SK-N-SH (cell line): ENCODE measurements at regions not wholly inside any gene's neighbourhood (a gene's known extent, or its start where the extent isn't known, plus 50 kb on each side); places are given as distances from the start of the nearest gene placed in this dataset.

Experiments
- CTCF ChIA-PET: fragments of 300-600, 350-600 bp; formaldehyde crosslinking; extraction: SDS; loops from one replicate; lab custom pipeline; 2021; lab: Yijun Ruan, JAX
- POLR2A ChIA-PET: fragments of 350-600 bp; sonication (Branson Sonifier 250); formaldehyde crosslinking; extraction: SDS; loops from one replicate; lab custom pipeline; 2020; ENCODE audit warnings: antibody characterized with exemption, inconsistent platforms; lab: Yijun Ruan, JAX
- DNase-seq: peaks from one replicate; pipeline ENCODE4 v3.0.0; 2012
- H2AFZ ChIP-seq: fragments of 200-600 bp; sonication (generic); 2 replicates; pipeline ENCODE4 v1.8.1; 2016; ENCODE audit warnings: antibody characterized with exemption, mild to moderate bottlenecking, low read depth
- H3F3A ChIP-seq: fragments of 200-600 bp; sonication (generic); replicated peaks from 2 replicates; pipeline ENCODE3; 2016; ENCODE audit warnings: antibody characterized with exemption, mild to moderate bottlenecking; ENCODE audit not compliant: insufficient read depth
- H3K27ac ChIP-seq, 2 experiments: fragments of 200-500 bp in 1 of 2; fragments of 200-600 bp in 1 of 2; sonication (Bioruptor generic) in 1 of 2; sonication (generic), shearing (Covaris generic) in 1 of 2; 2 replicates each; pipeline versions ENCODE4 v1.5.1 to v1.6.1; 2014 to 2016; ENCODE audit warnings: low read depth in 2 of 2, inconsistent platforms in 1 of 2, low read length in 1 of 2, mild to moderate bottlenecking in 1 of 2, mixed read lengths in 1 of 2
- H3K27me3 ChIP-seq: fragments of 200-600 bp; sonication (generic), shearing (Covaris generic); 2 replicates; pipeline ENCODE4 v1.6.1; 2016; ENCODE audit warnings: mixed run types; ENCODE audit not compliant: insufficient read depth
- H3K36me3 ChIP-seq, 2 experiments: fragments of 200-500 bp in 1 of 2; fragments of 200-600 bp in 1 of 2; sonication (Bioruptor generic) in 1 of 2; sonication (generic) in 1 of 2; replicated peaks in 1 of 2; 2 replicates each; pipeline versions ENCODE3 to v1.5.1; 2014 to 2016; ENCODE audit warnings: low read length in 1 of 2, mild to moderate bottlenecking in 1 of 2; ENCODE audit not compliant: insufficient read depth in 2 of 2, control insufficient read depth in 1 of 2
- H3K4me1 ChIP-seq, 2 experiments: fragments of 200-500 bp in 1 of 2; fragments of 200-600 bp in 1 of 2; sonication (Bioruptor generic) in 1 of 2; sonication (generic), shearing (Covaris generic) in 1 of 2; 2 replicates each; pipeline versions ENCODE4 v1.5.1 to v1.6.1; 2014 to 2016; ENCODE audit warnings: low read depth in 1 of 2, low read length in 1 of 2, mixed run types in 1 of 2; ENCODE audit not compliant: insufficient read depth in 2 of 2, control insufficient read depth in 1 of 2
- H3K4me2 ChIP-seq: fragments of 200-600 bp; sonication (generic), shearing (Covaris generic); 2 replicates; pipeline ENCODE4 v1.6.1; 2017; ENCODE audit warnings: mixed run types
- H3K4me3 ChIP-seq, 2 experiments: fragments of 200-500 bp in 1 of 2; fragments of 200-600 bp in 1 of 2; sonication (Bioruptor generic) in 1 of 2; sonication (generic), shearing (Covaris generic) in 1 of 2; 2 replicates each; pipeline versions ENCODE4 v1.5.1 to v1.8.1; 2014 to 2016; ENCODE audit warnings: low read depth in 2 of 2, inconsistent platforms in 1 of 2, low read length in 1 of 2, mild to moderate bottlenecking in 1 of 2, mixed read lengths in 1 of 2, moderate library complexity in 1 of 2
- H3K79me2 ChIP-seq: fragments of 200-600 bp; sonication (generic); 2 replicates; pipeline ENCODE4 v1.8.1; 2017; ENCODE audit warnings: mild to moderate bottlenecking; ENCODE audit not compliant: insufficient read depth
- H3K9ac ChIP-seq: fragments of 200-600 bp; sonication (generic); 2 replicates; pipeline ENCODE4 v1.6.1; 2017; ENCODE audit warnings: mixed run types
- H3K9me2 ChIP-seq: fragments of 200-600 bp; sonication (generic); 2 replicates; pipeline ENCODE4 v1.6.1; 2017; ENCODE audit warnings: mixed run types
- H3K9me3 ChIP-seq: fragments of 200-600 bp; sonication (generic); 2 replicates; pipeline ENCODE4 v1.6.1; 2017; ENCODE audit warnings: mixed run types, mild to moderate bottlenecking, moderate library complexity
- H4K20me1 ChIP-seq: fragments of 200-600 bp; sonication (generic); 2 replicates; pipeline ENCODE4 v1.6.1; 2017; ENCODE audit warnings: mild to moderate bottlenecking, mixed run types; ENCODE audit not compliant: insufficient read depth
- CHD2 ChIP-seq: fragments of 150-350 bp; IDR thresholded peaks from 2 replicates; pipeline ENCODE4 v1.6.1; 2018; ENCODE audit warnings: low read length; ENCODE audit not compliant: partially characterized antibody
- ELF1 ChIP-seq: IDR thresholded peaks from 2 replicates; pipeline ENCODE4 v1.4.0; 2012
- FOSL2 ChIP-seq: IDR thresholded peaks from 2 replicates; pipeline ENCODE4 v1.4.0; 2012; ENCODE audit warnings: low read depth, mild to moderate bottlenecking, moderate library complexity, borderline replicate concordance
- FOXM1 ChIP-seq: IDR thresholded peaks from 2 replicates; pipeline ENCODE4 v1.4.0; 2012; ENCODE audit warnings: low read depth, mild to moderate bottlenecking
- GATA2 ChIP-seq: sonication (generic); formaldehyde crosslinking; IDR thresholded peaks from 2 replicates; pipeline ENCODE4 v1.5.0; 2020; ENCODE audit warnings: mild to moderate bottlenecking, missing genetic modification reagents
- MEF2A ChIP-seq: IDR thresholded peaks from 2 replicates; pipeline ENCODE4 v1.4.0; 2012; ENCODE audit warnings: low read depth, borderline replicate concordance
- MXI1 ChIP-seq: IDR thresholded peaks from 2 replicates; pipeline ENCODE4 v1.6.1; 2012; ENCODE audit warnings: mild to moderate bottlenecking, low read depth, low read length, improper control_type of control experiment
- NRF1 ChIP-seq: IDR thresholded peaks from 2 replicates; pipeline ENCODE4 v1.6.1; 2012; ENCODE audit warnings: low read depth, mild to moderate bottlenecking, low read length
- POLR2AphosphoS5 ChIP-seq: IDR thresholded peaks from 2 replicates; pipeline ENCODE4 v1.6.1; 2012; ENCODE audit warnings: low read depth, low read length
- RCOR1 ChIP-seq: fragments of 150-350 bp; IDR thresholded peaks from 2 replicates; pipeline ENCODE4 v1.6.1; 2017; ENCODE audit warnings: antibody characterized with exemption, low read length
- YY1 ChIP-seq: IDR thresholded peaks from 2 replicates; pipeline ENCODE4 v1.4.0; 2012; ENCODE audit warnings: low read depth, mild to moderate bottlenecking
- WGBS: methylation state at CpG from one replicate; pipeline ENCODE4 v1.1.6; 2017; ENCODE audit warnings: low lambda C conversion rate; 5-methylcytosine and 5-hydroxymethylcytosine counted together
- TF ChIP-seq, protein P1 (sequence below): IDR thresholded peaks from 2 replicates; pipeline ENCODE4 v1.4.0; 2012; ENCODE audit warnings: low read depth, borderline replicate concordance
- TF ChIP-seq, protein P2 (sequence below): IDR thresholded peaks from 2 replicates; pipeline ENCODE4 v1.6.1; 2012; ENCODE audit warnings: mild to moderate bottlenecking, low read depth, low read length, moderate library complexity
- TF ChIP-seq, protein P3 (sequence below): fragments of 150-350 bp; IDR thresholded peaks from 2 replicates; pipeline ENCODE4 v1.6.1; 2016; ENCODE audit warnings: mild to moderate bottlenecking, low read depth, low read length

DNA sequence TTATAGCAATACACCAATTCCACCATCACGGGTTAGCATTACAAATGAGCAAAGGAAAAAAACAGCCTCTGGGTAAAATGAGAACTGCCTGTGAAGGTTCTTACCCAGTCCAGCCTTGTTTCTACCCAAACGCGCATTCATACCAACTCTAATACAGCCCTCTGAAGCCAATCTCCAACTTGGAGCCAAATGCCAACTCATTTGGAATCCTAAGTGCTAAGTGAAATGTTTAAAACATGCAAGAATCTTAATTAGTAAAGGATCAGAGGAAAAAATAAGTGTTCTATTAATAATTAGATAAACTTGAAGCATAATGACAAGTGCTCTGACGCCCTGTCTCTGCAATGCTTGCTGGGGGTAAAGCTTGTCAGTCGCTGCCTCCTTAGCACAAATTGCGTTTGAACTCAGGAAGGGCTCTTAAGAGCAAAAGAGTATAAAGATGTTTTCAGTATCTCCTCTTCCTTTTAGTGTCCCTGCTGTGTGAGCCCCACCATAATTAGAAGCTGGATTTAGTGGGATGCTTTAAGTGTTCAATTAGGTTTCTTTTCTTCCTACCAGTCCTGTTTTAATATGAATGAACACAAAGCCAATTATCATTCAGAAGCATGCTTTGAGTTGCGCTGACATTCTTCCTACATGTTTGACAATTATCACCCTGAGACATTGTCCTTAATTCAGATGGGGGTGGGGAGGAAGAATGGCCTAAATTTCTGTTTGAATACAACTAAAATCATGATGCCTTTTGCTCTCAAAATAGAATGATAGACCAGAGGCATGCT lies 537.6 kb downstream of the DTWD2 start:
- no peak overlapping the region for H2AFZ ChIP-seq
- DNase-seq, result no peak
- H3K9me2 ChIP-seq, result no peaks in the 10 kb centered on the region
- H3K9ac ChIP-seq, result no peak overlapping the region
- no peaks in the 10 kb centered on the region for H3K4me1 ChIP-seq
- 51% methylated on average over 7 of the region's 7 CpGs for WGBS
- no peaks in the 10 kb centered on the region for H3K79me2 ChIP-seq
- ChIA-PET CTCF (no interaction called here), POLR2A (no interaction called here)
- no peaks in the 10 kb centered on the region for H3K27me3 ChIP-seq
- no peaks in the 10 kb centered on the region; the same call in 1 of the 2 replicates for H3K9me3 ChIP-seq
- no peaks in the 10 kb centered on the region for H3F3A ChIP-seq
- no peak overlapping the region for H3K27ac ChIP-seq
- H3K36me3 ChIP-seq, result no peaks in the 10 kb centered on the region
- H3K4me3 ChIP-seq, result no peak overlapping the region
- H3K4me2 ChIP-seq, result no peak overlapping the region
- TF ChIP-seq GATA2 (CRISPR knock-in tag) (no peak), YY1 (no peak), POLR2AphosphoS5 (no peak), FOXM1 (no peak), RCOR1 (no peak), MEF2A (no peak), CHD2 (no peak), NRF1 (no peak), ELF1 (no peak)
- TF ChIP-seq, protein P1, sequence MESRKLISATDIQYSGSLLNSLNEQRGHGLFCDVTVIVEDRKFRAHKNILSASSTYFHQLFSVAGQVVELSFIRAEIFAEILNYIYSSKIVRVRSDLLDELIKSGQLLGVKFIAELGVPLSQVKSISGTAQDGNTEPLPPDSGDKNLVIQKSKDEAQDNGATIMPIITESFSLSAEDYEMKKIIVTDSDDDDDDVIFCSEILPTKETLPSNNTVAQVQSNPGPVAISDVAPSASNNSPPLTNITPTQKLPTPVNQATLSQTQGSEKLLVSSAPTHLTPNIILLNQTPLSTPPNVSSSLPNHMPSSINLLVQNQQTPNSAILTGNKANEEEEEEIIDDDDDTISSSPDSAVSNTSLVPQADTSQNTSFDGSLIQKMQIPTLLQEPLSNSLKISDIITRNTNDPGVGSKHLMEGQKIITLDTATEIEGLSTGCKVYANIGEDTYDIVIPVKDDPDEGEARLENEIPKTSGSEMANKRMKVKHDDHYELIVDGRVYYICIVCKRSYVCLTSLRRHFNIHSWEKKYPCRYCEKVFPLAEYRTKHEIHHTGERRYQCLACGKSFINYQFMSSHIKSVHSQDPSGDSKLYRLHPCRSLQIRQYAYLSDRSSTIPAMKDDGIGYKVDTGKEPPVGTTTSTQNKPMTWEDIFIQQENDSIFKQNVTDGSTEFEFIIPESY, result no peak
- TF ChIP-seq, protein P2, sequence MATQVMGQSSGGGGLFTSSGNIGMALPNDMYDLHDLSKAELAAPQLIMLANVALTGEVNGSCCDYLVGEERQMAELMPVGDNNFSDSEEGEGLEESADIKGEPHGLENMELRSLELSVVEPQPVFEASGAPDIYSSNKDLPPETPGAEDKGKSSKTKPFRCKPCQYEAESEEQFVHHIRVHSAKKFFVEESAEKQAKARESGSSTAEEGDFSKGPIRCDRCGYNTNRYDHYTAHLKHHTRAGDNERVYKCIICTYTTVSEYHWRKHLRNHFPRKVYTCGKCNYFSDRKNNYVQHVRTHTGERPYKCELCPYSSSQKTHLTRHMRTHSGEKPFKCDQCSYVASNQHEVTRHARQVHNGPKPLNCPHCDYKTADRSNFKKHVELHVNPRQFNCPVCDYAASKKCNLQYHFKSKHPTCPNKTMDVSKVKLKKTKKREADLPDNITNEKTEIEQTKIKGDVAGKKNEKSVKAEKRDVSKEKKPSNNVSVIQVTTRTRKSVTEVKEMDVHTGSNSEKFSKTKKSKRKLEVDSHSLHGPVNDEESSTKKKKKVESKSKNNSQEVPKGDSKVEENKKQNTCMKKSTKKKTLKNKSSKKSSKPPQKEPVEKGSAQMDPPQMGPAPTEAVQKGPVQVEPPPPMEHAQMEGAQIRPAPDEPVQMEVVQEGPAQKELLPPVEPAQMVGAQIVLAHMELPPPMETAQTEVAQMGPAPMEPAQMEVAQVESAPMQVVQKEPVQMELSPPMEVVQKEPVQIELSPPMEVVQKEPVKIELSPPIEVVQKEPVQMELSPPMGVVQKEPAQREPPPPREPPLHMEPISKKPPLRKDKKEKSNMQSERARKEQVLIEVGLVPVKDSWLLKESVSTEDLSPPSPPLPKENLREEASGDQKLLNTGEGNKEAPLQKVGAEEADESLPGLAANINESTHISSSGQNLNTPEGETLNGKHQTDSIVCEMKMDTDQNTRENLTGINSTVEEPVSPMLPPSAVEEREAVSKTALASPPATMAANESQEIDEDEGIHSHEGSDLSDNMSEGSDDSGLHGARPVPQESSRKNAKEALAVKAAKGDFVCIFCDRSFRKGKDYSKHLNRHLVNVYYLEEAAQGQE, result no peak
- no peaks in the 10 kb centered on the region for H4K20me1 ChIP-seq

DNA sequence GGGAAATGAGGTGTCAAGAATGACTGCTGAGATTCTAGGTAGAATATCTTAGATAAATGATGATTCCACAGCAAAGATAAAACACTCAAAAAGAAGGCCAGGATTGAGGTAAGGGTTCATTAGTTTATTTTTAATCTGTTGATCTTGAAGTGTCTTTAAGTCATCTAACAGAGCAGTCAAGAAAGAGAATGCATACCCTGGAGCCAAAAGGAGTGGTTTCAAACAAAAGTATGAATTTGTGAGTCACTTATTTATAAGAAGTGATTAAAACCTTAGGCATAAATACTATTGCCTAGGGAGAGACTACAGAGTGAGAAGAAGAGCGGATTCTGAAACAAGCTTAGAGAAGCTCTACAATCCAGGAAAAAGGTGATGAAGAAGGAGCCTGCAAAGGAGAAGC lies 541.0 kb downstream of the DTWD2 start:
- no peaks in the 10 kb centered on the region for H3K9me2 ChIP-seq
- no peaks in the 10 kb centered on the region for H3K79me2 ChIP-seq
- ChIA-PET POLR2A (no interaction called here), CTCF (interaction anchor here (1.5 kb wide), 1 partner anchor 8 kb away, joined by 5 read pairs; no protein-coding TSS in a partner anchor)
- H3K9me3 ChIP-seq, result no peaks in the 10 kb centered on the region
- no peaks in the 10 kb centered on the region for H3F3A ChIP-seq
- 37% methylated on average over 1 of the region's 1 CpG for WGBS
- H3K4me3 ChIP-seq, result no peak overlapping the region
- H3K36me3 ChIP-seq, result no peaks in the 10 kb centered on the region
- H3K4me1 ChIP-seq, result no peaks in the 10 kb centered on the region
- no peak overlapping the region for H3K9ac ChIP-seq
- H3K4me2 ChIP-seq, result no peak overlapping the region
- no peak overlapping the region for H3K27ac ChIP-seq
- H3K27me3 ChIP-seq, result no peaks in the 10 kb centered on the region
- DNase-seq, result no peak
- TF ChIP-seq FOSL2, result no peak
- no peak for TF ChIP-seq YY1
- no peak for TF ChIP-seq ELF1
- TF ChIP-seq MXI1, result no peak
- TF ChIP-seq, protein P3, sequence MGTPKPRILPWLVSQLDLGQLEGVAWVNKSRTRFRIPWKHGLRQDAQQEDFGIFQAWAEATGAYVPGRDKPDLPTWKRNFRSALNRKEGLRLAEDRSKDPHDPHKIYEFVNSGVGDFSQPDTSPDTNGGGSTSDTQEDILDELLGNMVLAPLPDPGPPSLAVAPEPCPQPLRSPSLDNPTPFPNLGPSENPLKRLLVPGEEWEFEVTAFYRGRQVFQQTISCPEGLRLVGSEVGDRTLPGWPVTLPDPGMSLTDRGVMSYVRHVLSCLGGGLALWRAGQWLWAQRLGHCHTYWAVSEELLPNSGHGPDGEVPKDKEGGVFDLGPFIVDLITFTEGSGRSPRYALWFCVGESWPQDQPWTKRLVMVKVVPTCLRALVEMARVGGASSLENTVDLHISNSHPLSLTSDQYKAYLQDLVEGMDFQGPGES, result no peak
- H2AFZ ChIP-seq, result no peak overlapping the region
- no peaks in the 10 kb centered on the region for H4K20me1 ChIP-seq
